K562 (cell line): ENCODE measurements at regions not wholly inside any gene's neighbourhood (a gene's known extent, or its start where the extent isn't known, plus 50 kb on each side); places are given as distances from the start of the nearest gene placed in this dataset.

Experiments used
- CREB5 ChIP-seq: fragments of 250-450 bp; sonication (Bioruptor Pico); IDR thresholded peaks from 2 replicates; pipeline ENCODE4 v1.5.0; 2020; ENCODE audit warnings: mild to moderate bottlenecking
- IRF9 ChIP-seq: fragments of 450-650 bp; IDR thresholded peaks from 2 replicates; pipeline ENCODE4 v1.6.1; 2016; ENCODE audit warnings: missing biosample characterization, missing genetic modification characterization
- POLR2A ChIP-seq: fragments of 450-650 bp; conservative IDR thresholded peaks from 2 replicates; pipeline ENCODE4 v1.6.1; 2016
- RBM15 ChIP-seq: fragments of 200-400 bp; formaldehyde crosslinking; IDR thresholded peaks from 2 replicates; pipeline ENCODE4 v1.6.1; 2018; ENCODE audit warnings: mild to moderate bottlenecking, low read length, moderate library complexity; ENCODE audit not compliant: insufficient read depth
- ZNF512 ChIP-seq: IDR thresholded peaks from 2 replicates; pipeline ENCODE4 v1.6.1; 2016; ENCODE audit warnings: missing genetic modification characterization, missing compliant biosample characterization

- TF ChIP-seq RBM15, result no peak
- no peak for TF ChIP-seq POLR2A
- TF ChIP-seq CREB5 (CRISPR knock-in tag), result no peak
- no peak for TF ChIP-seq IRF9 (tag)
- TF ChIP-seq ZNF512 (tag), result no peak
Observed at GRCh38 chr9:116032683-116033440, 120.7 kb upstream of the PAPPA start.
